Naive B cell (primary cell): ENCODE measurements at regions not wholly inside any gene's neighbourhood (a gene's known extent, or its start where the extent isn't known, plus 50 kb on each side); places are given as distances from the start of the nearest gene placed in this dataset.

Experiments
- ATAC-seq, 2 donors: fragments of 150-1000 bp; cut with Tn5 transposase; 2 replicates each; pipeline ENCODE4 v1.10.0; 2021; ENCODE audit warnings: low read depth in 2 of 2, mild to moderate bottlenecking in 2 of 2, moderate library complexity in 2 of 2
- DNase-seq: peaks from one replicate; pipeline ENCODE4 v3.0.0; 2022
- H3K27ac Mint-ChIP-seq, 6 donors: one replicate each; pipeline ENCODE4 v1.8.0; 2020 to 2022; ENCODE audit warnings: mild to moderate bottlenecking in 6 of 6, mixed read lengths in 6 of 6, moderate library complexity in 5 of 6, inconsistent platforms in 2 of 6
- H3K27me3 Mint-ChIP-seq, 3 donors: one replicate each; pipeline ENCODE4 v1.8.0; 2021 to 2022; ENCODE audit warnings: mixed read lengths in 3 of 3, mild to moderate bottlenecking in 1 of 3
- H3K36me3 Mint-ChIP-seq, 2 donors: one replicate each; pipeline ENCODE4 v1.8.0; 2020 to 2022; ENCODE audit warnings: mixed read lengths in 2 of 2, inconsistent platforms in 1 of 2, mild to moderate bottlenecking in 1 of 2
- H3K4me1 Mint-ChIP-seq, 3 donors: one replicate each; pipeline ENCODE4 v1.8.0; 2020 to 2022; ENCODE audit warnings: mixed read lengths in 3 of 3, inconsistent platforms in 1 of 3, mild to moderate bottlenecking in 1 of 3, moderate library complexity in 1 of 3
- H3K4me3 Mint-ChIP-seq, 8 donors: one replicate each; pipeline ENCODE4 v1.8.0; 2020 to 2022; ENCODE audit warnings: mild to moderate bottlenecking in 8 of 8, mixed read lengths in 8 of 8, moderate library complexity in 8 of 8, inconsistent platforms in 2 of 8
- H3K9me3 Mint-ChIP-seq, 7 donors: one replicate each; pipeline ENCODE4 v1.8.0; 2020 to 2022; ENCODE audit warnings: mixed read lengths in 7 of 7, mild to moderate bottlenecking in 5 of 7, inconsistent platforms in 2 of 7, moderate library complexity in 1 of 7

DNA sequence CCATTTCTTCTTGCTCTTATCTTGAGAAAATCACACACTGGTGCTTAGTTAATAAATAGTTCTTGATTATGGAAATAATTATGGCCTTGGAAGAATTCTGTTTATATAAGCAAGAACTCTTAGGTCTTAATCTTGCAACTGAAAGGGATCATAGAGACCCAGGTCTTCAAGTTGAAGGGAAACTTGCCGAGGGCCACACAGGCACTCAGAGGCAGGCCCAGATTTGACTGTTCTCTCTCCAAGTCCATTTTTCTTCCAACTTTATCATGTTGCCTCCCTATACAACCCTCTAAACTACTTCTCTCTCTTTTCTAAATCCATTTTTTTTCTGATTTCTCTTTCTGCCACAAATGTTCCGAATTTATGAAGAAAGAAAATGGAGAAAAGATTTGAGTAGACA lies 94.5 kb upstream of the RMDN2 start:
- Mint-ChIP-seq H3K4me1 (peaks cover 0 to 4% (median 2%) of the 10 kb centered on the region in 3 donors), H3K4me3 (no peak overlapping the region), H3K27ac (peak overlapping the region in 1 of 6 donors; percentile 20), H3K27me3 (peaks cover 0 to 5% (median 0%) of the 10 kb centered on the region in 3 donors), H3K36me3 (no peaks in the 10 kb centered on the region), H3K9me3 (no peaks in the 10 kb centered on the region)
- DNase-seq (no peak), ATAC-seq (no peak)

DNA sequence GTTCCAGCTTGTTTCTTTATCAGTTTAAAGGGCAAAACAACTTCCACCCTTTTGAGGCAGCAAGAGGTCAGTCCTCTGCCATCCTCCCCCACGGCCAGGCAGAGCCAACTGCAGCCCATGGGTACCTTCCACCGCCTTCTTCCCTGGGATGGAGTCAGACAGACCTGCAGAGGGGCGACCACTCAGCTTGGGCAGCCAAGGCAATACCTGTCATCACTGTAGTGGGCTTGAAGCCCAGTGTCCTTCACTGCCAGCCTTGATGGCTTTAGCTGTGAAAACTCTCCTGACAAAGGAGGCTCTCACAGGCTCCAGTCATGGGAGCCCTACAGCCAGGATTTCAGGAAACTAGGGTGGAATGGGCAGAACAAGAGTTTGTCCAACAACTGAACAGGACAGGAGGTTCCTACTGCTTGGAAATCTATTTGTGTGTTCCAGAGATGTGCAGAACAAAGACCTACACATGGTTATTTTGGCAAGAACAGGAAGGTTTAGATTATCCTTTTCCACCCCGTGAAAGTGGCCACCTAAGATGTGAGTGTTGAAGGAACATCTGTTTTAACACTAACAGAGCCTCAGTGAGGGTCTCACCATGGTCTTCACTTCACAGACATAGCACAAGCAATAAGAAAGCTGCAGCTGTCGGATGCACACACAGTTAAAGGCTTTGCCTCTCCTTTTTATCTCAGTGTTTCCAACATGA lies 93.9 kb upstream of the RMDN2 start:
- peak overlapping the region in 1 of 6 donors; percentile 20 for H3K27ac Mint-ChIP-seq
- no peak for DNase-seq
- H3K9me3 Mint-ChIP-seq = no peaks in the 10 kb centered on the region
- H3K4me3 Mint-ChIP-seq = no peak overlapping the region
- H3K36me3 Mint-ChIP-seq = no peaks in the 10 kb centered on the region
- peaks cover 0 to 5% (median 0%) of the 10 kb centered on the region in 3 donors for H3K27me3 Mint-ChIP-seq
- H3K4me1 Mint-ChIP-seq = peaks cover 0 to 4% (median 2%) of the 10 kb centered on the region in 3 donors
- ATAC-seq = no peak

DNA sequence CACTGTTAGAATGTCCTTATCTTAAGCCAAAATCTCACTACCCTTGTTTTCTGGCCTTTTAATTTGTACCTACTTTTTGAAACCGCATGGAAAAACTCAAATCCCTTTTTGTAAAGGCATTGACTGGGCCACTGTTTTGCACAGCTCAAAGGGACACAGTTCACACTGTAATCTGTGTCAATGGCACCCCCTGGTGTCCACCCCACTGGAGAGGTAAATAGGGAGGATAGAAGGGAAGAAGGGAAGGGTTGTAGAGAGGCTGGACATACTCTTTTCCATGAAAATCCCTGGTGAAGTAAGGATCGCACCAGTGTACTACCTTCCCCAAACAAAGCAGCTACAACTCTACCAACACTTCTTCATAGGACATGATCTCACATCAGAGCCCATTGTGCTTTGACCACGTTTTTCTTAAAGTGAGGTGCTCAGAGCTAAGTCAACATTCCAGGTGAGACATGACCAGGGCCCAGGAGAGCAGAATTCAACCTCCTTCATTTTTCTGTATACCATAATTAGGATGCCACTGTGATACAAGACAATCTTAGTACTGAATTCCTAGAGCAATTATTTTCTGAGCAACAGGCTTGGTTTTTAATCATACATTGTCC lies 92.4 kb upstream of the RMDN2 start:
- Mint-ChIP-seq H3K4me3 (no peak overlapping the region), H3K9me3 (no peaks in the 10 kb centered on the region), H3K27me3 (no peaks in the 10 kb centered on the region), H3K27ac (no peak overlapping the region), H3K4me1 (peaks cover 0 to 4% (median 2%) of the 10 kb centered on the region in 3 donors), H3K36me3 (no peaks in the 10 kb centered on the region)
- peak; percentile 70 for DNase-seq
- ATAC-seq = peak; percentile 82 to 83

DNA sequence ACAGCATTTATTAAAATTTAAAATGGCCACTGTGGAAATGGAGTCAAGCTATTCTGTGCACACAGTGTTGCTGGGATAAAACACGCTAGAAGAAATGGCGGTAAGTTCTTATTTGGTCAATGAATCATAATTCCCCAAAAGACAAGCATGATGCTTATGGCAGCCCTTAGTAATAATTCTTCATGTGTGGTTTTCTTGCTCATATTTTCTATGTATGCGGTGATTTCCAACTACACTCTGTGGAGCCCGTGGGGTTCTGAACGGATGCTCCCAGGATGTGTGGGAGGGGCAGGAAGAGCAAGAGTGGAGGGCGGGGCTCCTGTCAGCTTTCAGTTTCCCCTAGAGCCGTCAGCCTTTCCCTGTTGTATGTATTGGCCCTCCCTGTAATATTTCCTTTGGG lies 91.7 kb upstream of the RMDN2 start:
- DNase-seq (no peak), ATAC-seq (no peak)

DNA sequence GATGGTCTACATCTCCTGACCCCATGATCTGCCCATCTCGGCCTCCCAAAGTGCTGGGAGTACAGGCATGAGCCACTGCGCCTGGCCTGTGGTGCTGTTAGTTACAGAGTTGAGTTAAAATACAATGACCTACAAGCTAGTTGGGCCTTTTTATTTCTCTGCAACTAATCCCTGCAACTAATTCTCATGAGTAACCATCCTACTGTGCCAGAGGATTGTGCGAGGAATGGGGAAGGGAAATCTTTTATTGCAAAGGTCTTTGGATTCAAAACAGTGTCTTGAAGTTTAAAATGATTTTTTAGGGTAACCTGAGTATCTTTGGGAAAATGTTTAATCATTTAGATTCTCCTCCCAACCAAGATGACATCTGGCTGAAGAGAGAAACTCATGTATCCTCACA lies 88.8 kb upstream of the RMDN2 start:
- peaks cover 0 to 7% (median 6%) of the 10 kb centered on the region in 3 donors for H3K27me3 Mint-ChIP-seq
- no peak overlapping the region for H3K4me3 Mint-ChIP-seq
- H3K4me1 Mint-ChIP-seq = peaks cover 0 to 4% (median 0%) of the 10 kb centered on the region in 3 donors
- ATAC-seq = no peak
- no peak for DNase-seq
- H3K36me3 Mint-ChIP-seq = no peaks in the 10 kb centered on the region
- H3K9me3 Mint-ChIP-seq = no peaks in the 10 kb centered on the region
- no peak overlapping the region for H3K27ac Mint-ChIP-seq

More for the DNA sequence above, 91.7 kb upstream of the RMDN2 start:
- H3K9me3 Mint-ChIP-seq = no peaks in the 10 kb centered on the region
- H3K4me3 Mint-ChIP-seq = no peak overlapping the region
- peaks cover 0 to 4% (median 4%) of the 10 kb centered on the region in 3 donors for H3K27me3 Mint-ChIP-seq
- no peaks in the 10 kb centered on the region for H3K36me3 Mint-ChIP-seq
- no peak overlapping the region for H3K27ac Mint-ChIP-seq
- peaks cover 0 to 4% (median 2%) of the 10 kb centered on the region in 3 donors for H3K4me1 Mint-ChIP-seq

DNA sequence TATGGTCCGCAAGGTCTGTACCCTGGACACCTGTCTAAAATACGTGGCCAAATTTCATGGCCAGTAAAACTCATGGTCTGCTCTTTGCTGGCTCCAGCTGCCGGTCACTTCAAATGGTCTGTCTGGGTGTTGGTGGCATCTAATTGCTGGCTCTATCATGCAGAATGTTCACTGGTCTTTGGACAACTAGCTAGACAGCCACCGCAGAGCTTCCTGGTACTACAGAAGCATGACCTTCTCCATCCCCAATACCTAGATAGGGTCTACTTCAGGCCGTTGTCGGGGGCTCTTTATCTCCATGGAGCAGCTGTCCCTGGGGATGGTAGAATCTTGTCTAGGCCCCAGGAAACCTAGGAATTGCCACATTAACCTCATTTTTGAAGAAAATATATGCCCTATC lies 88.4 kb upstream of the RMDN2 start:
- H3K36me3 Mint-ChIP-seq = no peaks in the 10 kb centered on the region
- H3K4me1 Mint-ChIP-seq = peaks cover 0 to 4% (median 0%) of the 10 kb centered on the region in 3 donors
- H3K27me3 Mint-ChIP-seq = peaks cover 0 to 10% (median 7%) of the 10 kb centered on the region in 3 donors
- peak overlapping the region in 1 of 6 donors; percentile 56 for H3K27ac Mint-ChIP-seq
- ATAC-seq (no peak), DNase-seq (no peak)
- no peak overlapping the region for H3K4me3 Mint-ChIP-seq
- H3K9me3 Mint-ChIP-seq = no peaks in the 10 kb centered on the region

DNA sequence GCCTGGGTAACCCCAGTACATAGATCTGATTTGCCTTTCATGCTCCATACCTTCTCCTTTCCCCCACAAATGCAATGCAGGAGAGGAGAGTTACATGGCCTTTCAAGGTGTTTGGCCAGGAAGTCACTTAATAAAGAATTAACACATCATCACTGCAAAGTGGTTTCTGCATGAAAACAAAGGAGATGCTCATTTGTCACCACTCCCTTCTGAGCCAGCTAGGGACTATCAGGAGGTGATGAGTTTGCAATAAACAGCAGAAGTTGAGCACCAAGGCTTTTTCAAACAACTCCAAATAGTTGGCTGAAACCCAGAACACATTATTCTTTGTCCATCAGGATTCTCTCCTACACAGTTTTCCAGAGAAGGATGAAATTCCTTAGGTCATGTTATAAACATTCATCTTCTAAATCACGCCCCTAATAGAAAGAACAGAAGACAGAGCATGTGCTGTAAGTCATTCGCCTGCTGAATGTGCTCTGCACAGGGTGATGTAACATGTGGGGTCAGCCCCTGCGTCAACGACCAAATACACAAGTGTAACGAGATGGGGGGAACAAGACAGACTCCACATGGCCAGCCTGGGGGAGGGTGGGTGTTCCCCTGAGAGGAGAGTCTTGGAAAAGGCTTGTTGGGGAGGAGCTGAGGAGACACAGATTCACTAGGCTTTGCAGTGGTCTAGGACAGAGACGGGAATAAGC lies 87.3 kb upstream of the RMDN2 start:
- Mint-ChIP-seq H3K27me3 (peaks cover 0 to 10% (median 7%) of the 10 kb centered on the region in 3 donors), H3K36me3 (no peaks in the 10 kb centered on the region), H3K27ac (no peak overlapping the region), H3K4me1 (peaks cover 0 to 4% (median 0%) of the 10 kb centered on the region in 3 donors), H3K4me3 (peak overlapping the region in 1 of 8 donors; percentile 31), H3K9me3 (no peaks in the 10 kb centered on the region)
- ATAC-seq (no peak), DNase-seq (no peak)

DNA sequence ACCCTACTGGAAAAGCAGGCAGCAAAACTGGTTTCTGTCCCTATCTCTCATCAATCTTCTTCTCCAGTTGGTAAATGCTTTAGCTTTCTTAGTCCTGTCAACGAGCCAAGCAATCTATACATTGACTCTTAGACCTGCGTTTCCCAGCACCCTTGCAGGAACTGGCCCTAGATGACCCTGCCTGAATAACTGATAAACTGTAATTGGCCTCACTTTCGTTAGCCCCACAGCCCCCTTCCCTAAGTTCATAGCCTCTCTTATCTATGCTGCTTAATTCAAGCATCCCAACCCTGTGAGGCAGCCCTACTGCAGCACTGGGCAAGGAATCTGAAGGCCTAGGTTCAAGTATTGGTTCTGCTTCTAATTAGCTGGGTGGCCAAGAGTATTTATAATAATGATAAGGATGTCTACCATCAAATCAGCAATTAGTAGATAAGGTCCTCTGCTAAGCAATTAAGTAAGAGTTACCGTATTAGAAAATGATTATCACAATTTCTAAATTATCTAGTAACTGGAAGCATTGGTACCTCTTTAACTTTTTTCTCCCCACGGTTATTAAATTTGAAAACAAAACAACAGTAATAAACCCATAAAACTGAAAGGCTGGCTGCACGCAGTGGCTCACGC lies 86.4 kb upstream of the RMDN2 start:
- Mint-ChIP-seq H3K27ac (peak overlapping the region in 1 of 6 donors; percentile 94), H3K27me3 (peaks cover 0 to 10% (median 7%) of the 10 kb centered on the region in 3 donors), H3K4me3 (no peak overlapping the region), H3K9me3 (no peaks in the 10 kb centered on the region), H3K4me1 (peaks cover 0 to 6% (median 3%) of the 10 kb centered on the region in 3 donors), H3K36me3 (no peaks in the 10 kb centered on the region)
- no peak for ATAC-seq
- no peak for DNase-seq

DNA sequence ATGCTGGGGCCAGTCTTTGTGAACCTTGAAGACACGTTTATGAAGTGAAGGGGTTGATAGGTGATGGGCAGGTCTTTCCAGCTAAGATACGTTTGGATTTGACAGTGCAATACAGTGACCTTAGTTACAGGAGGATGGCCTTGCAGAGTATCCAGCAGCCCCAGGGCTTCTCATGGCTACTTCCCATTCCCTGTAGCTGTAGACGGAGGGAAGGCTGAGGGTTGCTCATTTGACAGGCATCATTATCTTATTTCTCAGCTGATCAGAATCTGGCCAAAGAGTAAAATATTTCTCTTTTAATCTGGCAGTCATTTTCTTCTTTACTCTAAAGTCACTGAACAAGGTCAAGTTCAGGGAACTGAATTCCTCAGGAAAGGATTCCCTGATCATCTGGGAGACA lies 85.1 kb upstream of the RMDN2 start:
- ATAC-seq (no peak), DNase-seq (no peak)
- Mint-ChIP-seq H3K9me3 (no peaks in the 10 kb centered on the region), H3K4me3 (no peak overlapping the region), H3K27me3 (peaks cover 0 to 10% (median 7%) of the 10 kb centered on the region in 3 donors), H3K36me3 (no peaks in the 10 kb centered on the region), H3K27ac (no peak overlapping the region), H3K4me1 (peaks cover 0 to 6% (median 3%) of the 10 kb centered on the region in 3 donors)

DNA sequence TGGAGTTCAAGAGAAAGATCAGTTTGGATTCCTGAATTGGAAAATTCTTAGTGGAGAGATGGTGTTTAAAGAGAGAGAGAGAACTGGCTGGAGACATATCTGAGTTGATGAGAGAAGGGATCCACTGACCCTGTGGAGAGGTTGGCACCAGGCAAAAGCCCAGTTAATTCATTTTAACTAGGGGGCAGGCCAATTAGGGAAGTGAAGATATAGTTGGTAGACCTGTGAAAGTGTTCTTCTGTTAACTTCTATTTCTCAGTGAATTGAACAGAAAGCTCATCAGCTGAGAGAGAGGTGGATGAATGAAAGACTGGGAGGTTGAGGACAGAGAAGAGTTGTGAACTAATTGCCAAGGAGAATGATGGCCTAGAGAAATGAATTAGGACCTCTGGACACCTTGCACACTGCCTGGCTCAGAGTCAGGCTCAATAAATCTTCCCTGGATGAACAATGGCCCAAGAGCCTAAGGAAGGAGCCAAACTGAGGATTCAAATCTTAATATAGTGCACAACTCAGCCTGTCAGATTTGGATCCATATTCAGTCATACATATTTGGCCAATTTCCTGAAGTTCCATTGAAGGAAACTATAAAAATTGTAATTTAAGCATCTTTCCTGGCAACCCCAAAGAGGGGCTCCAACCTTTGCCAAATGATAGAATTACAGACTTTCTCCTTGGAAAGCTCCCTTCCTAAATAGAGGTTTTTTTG lies 82.2 kb upstream of the RMDN2 start:
- Mint-ChIP-seq H3K9me3 (no peaks in the 10 kb centered on the region), H3K36me3 (no peaks in the 10 kb centered on the region), H3K4me3 (no peak overlapping the region), H3K4me1 (peaks cover 0 to 6% (median 3%) of the 10 kb centered on the region in 3 donors), H3K27me3 (peaks cover 0 to 10% (median 7%) of the 10 kb centered on the region in 3 donors), H3K27ac (no peak overlapping the region)
- DNase-seq = no peak
- no peak for ATAC-seq

DNA sequence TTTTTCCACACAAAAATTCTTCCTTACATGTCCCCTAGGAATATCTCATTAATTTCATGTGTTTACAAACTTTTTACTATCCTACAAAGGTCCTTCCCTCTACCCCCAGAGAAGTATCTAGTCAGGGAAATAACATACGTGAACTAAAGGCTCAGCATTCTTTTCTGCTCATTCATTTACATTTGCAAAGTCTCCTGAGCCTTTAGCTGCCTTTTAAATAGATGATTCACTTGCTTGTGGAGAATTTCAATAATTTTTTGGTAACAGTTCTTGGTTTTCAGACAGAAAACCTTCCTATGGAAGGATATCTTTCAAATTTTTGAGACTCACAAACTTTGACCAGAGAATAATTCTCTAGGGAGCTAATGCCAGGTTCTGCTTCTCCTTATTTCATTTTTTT lies 81.5 kb upstream of the RMDN2 start:
- no peak overlapping the region for H3K27ac Mint-ChIP-seq
- peaks cover 0 to 6% (median 3%) of the 10 kb centered on the region in 3 donors for H3K4me1 Mint-ChIP-seq
- H3K4me3 Mint-ChIP-seq = no peak overlapping the region

DNA sequence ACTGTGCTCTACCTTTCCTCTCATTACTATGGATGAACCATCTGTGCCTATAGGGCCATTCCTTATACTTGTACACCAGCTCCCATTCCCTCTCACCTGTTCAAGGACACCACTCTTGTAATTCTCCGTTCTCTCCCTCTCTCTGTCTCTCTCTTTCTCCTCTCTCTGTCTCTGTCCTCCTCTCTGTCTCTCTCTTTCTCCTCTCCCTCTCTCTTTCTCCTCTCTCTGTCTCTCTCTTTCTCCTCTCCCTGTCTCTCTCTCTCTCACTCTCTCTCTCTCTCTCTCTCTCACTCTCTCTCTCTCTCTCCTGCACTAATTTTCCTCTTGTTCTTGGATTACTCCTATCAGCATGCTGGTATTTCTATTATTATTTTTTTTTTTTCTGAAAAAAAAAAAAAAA lies 78.9 kb upstream of the RMDN2 start:
- peaks cover 0 to 4% (median 0%) of the 10 kb centered on the region in 3 donors for H3K27me3 Mint-ChIP-seq
- no peak for ATAC-seq
- no peak overlapping the region for H3K4me3 Mint-ChIP-seq
- no peaks in the 10 kb centered on the region for H3K36me3 Mint-ChIP-seq
- no peak for DNase-seq
- no peaks in the 10 kb centered on the region for H3K9me3 Mint-ChIP-seq
- no peak overlapping the region for H3K27ac Mint-ChIP-seq
- H3K4me1 Mint-ChIP-seq = peaks cover 9 to 23% (median 17%) of the 10 kb centered on the region in 3 donors

More for the DNA sequence above, 81.5 kb upstream of the RMDN2 start:
- Mint-ChIP-seq H3K9me3 (no peaks in the 10 kb centered on the region), H3K27me3 (peaks cover 0 to 5% (median 1%) of the 10 kb centered on the region in 3 donors), H3K36me3 (no peaks in the 10 kb centered on the region)
- no peak for DNase-seq
- ATAC-seq = no peak

DNA sequence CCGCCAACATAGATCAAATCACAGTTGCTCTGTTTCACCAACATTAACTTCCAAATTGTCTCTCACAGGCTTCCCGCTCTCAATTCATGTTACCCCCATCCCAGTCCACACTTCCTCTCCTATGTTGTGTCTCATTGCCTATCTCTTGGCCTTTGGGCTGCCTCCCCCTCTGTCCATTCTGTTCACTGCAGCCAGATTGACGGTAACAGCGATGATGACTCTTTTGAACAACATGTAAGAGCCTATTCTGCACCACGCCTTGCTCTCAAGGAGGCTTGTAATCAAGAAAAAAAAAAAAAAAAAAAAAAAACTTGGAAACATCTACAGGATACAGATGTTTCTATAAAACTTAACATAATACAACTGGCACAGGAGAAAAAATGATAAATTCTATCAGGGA lies 77.3 kb upstream of the RMDN2 start:
- Mint-ChIP-seq H3K36me3 (no peaks in the 10 kb centered on the region), H3K9me3 (no peaks in the 10 kb centered on the region), H3K4me1 (peaks cover 16 to 34% (median 28%) of the 10 kb centered on the region in 3 donors), H3K27ac (no peak overlapping the region), H3K27me3 (no peaks in the 10 kb centered on the region), H3K4me3 (no peak overlapping the region)
- ATAC-seq (no peak), DNase-seq (no peak)
